Head of caudate nucleus (tissue), 42 donors: ENCODE measurements at regions not wholly inside any gene's neighbourhood (a gene's known extent, or its start where the extent isn't known, plus 50 kb on each side); places are given as distances from the start of the nearest gene placed in this dataset.
"Not testable (repeated sequence)": the region's sequence is repeated elsewhere in the genome, so short reads cannot be mapped to it uniquely, and the experiment has no call there.

Experiments
- DNase-seq, 42 donors: peaks; one replicate each; pipeline versions ENCODE4 v3.0.0 to v3.0.0-alpha.2; 2020 to 2021; ENCODE audit warnings: mixed read lengths in 7 of 42
- intact Hi-C: fragments of 100-400 bp; cut with DNase I; formaldehyde crosslinking; loops from one replicate; pipeline ENCODE4 v1.15.0; 2022

DNA sequence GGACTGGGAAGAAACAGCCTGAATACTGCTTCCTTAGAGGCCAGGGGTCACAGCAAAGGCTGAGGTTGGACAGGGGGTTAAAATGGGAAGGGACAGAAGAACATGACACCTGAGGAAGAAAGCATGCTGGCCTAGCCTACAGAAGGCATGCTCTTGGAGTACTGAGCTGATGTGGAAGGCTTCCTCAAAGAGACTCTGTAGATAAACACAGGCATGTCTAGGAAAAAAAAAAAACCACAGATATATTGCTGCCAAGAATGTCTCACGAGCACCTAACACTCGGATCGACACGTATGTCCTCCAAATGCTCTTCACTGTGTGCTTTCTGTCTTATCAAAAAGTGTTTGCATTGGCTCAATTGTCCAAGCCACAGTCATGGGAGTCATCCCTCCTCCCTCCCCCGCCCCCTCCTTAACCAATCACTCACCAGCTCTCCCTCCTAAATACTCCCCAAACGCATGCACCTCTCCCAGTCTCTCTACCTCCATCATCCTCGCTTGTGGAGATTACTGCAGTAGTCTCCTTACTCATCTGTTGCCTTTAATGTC lies 101.1 kb upstream of the LRFN2 start:
- intact Hi-C loops = no loop called here
- no peak for DNase-seq

DNA sequence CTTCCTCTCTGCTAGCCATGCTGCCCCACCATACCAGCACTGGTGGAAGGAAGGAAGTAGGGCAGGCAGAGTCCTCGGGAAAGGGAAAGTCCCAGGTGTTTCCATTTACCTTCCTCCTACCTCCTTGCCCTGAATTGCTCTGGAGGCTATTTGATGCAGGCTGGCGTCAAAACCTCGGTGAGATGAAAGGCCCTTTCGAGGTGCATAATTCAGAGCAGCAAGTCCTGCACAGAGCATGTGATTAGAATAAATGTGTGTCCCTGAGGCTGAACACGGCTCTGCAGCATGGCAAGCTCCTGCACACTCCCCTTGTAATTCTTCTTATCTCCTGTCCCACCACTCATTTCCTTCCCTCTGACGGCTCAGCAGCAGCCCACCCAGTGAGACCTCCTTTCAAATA lies 98.7 kb upstream of the LRFN2 start:
- DNase-seq = no peak
- intact Hi-C loops = no loop called here

DNA sequence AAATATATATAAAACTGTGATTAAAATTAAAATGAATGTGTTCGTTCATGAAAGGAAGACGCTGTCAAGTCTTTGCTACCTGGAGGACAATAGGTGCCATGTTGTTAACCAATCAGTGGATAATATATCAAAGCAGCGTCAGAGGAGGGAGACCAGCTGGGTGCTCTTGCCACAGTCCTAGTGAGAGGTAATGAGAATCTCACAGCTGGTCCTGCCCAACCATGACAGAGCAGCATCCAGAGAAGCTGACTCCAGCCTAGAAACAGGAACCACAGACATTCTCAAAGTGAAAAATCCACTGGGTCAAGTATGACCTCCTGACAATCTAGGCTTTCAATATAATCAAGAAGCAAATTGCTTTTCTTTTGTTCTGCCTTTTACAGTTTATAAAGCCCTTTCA lies 94.5 kb upstream of the LRFN2 start:
- DNase-seq = no peak
- intact Hi-C loops = no loop called here

DNA sequence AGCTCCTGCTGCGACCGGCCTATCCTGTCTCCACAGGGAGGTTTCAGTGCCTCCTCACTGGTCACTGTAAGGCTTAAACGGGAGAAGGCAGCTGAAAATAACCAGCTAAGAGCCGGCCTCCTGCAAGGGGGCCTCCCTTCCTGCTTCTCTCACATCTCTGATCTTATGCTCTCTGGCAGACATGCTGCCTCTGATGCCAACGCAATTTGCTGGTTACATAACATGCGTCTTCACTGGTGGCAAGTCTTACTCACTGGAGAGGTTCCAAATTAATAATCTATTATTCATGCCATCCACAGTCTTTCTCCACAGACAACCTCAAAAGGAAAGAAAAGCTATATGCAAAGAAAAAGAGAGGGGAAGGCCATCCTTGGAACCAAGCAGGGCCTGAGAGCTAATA lies 91.8 kb upstream of the LRFN2 start:
- intact Hi-C loops = no loop called here
- peak in 14 of 42 donors; percentile 10 to 51 (median 24) for DNase-seq

DNA sequence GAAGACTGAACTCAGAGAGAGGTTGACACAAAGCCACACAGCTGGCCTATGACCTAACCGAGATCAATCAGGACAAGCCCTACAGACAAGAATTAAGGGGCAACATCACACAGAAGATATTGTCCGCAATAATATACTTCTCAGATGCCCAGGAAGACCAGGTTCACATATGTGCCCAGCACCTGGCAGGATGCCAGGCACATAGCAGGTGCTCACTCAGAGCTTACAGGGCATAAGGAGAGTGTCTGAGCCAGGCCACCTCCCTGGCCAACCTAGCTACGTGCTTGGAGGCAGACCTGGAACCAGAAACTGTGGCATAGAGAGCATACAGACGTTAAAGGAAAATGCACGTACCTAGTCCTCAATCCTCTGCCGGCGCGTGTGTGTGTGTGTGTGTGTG lies 87.0 kb upstream of the LRFN2 start:
- intact Hi-C loops = no loop called here
- DNase-seq = no peak

DNA sequence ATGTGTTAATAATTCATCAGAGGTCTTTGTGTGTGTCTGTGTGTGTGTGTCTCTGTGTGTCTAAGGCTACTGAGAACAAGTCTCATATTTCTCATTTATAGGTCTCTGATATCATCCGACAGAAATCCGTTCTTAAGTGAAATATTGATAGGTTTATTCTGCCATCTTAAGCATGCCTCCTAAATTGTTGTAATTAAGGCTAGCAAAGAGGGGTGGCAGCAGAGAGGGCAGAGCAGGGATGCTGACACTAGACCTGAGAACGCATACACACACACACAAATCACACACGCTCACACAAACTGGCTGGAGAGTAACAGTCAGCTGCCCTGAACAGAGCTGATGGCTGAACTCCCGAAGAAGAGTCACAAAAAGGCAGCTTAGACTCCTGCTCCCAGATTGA lies 84.9 kb upstream of the LRFN2 start:
- no peak for DNase-seq
- intact Hi-C loops = no loop called here

DNA sequence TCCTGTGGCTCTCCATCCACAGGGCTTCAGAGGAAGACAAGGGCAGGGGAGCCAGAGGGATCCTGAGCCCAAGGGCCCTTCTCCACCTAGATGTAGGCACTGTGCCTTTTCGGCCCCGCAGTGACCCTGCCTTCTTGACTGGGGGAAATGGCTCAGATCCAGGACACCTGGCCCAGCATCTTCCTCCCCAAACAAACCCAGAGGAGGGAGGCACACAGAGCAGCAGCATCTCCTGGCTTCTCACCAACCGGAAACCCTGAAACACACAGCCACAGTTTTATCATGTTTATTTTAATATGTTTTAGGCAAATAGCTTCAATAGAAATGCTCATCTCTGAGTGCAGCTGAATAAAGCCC lies 84.5 kb upstream of the LRFN2 start:
- no peak for DNase-seq

DNA sequence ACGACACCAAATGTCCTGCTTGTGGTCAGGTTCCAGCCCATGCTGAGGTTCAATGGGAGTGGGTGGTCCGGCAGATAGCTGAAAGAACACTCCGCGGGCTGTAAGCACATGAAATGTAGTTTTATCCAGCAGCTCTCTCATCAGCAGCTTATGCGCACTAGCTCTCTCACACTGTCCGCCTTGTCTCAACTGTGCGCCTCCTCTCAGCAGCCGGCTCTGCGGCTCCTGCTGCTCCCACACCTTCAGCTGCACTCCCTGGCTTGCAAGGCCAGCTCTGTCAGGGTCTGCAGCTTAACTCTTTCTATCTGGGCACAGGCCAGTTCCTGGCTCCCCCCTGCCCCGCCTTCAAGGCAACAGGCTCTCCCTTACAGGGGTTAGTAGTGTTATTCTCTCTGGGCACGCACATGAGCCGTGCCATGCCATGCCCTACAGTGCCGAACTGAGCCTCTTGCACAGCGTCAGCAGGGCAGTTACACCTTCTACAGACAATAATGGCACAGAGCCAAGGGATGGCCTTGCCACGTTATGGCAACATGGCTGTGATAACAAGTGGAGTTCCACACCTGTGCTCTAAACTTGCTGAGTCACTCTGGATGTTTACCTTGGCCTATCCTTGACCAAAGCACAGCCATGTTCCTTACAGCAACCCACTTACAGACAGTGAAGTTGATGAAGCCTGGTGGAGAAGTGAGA lies 84.0 kb upstream of the LRFN2 start:
- DNase-seq = no peak
- intact Hi-C loops = no loop called here

More for the DNA sequence above, 84.5 kb upstream of the LRFN2 start:
- intact Hi-C loops = no loop called here

DNA sequence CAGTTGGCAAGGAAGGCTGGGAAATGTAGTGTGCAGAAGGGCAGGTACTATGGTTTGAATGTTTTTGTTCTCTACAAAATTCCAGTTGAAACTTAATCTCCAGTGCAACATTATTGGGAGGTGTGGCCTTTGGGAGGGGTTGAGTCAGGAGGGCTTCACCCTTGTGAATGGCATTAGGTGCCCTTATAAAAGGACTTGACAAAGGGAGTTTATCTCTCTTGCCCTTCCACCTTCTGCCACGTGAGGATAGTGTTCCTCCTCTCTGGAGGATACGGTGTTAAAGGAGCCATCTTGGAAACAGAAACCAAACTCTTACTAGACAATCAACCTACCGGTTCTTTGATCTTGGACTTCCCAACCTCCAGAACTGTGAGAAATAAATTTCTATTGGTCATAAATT lies 82.2 kb upstream of the LRFN2 start:
- DNase-seq = no peak
- intact Hi-C loops = no loop called here

DNA sequence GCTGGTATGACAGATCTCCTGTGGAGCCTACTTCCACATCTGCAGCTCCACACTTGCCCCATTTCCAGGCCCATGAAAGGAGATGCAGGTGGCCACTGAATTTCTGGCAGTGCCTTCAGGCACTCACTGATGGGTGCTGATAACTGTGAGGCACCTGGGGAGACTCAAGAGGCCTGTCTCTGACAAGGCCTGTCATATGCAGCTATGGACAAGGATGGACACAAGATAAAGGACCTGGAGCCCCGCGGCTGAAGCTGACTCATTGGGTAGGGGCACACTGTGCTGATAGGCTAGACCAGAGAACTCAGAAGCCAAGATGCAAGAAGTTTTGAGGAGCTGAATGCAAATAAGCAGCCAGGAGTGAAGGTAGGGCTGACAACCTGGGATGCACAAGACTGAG lies 81.0 kb upstream of the LRFN2 start:
- DNase-seq = no peak
- intact Hi-C loops = no loop called here

DNA sequence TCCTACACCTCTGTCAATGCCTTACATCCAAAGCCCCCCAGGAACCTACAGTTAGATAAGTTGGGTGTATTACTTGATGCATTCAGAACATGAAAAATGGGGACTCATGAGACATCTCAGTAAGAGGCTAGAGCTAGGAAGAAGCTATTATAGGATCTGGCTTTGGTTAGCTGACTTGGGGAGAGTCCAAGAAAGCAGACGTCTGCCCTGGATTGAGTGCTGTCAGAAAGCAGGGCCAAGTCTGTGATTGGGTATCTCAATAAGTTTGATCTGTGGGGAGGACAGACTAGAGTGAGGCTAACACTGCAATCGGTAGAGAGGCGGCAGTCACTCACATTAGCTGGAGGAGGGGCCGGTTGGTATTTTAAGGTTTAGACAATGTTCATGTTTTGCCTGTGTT lies 79.4 kb upstream of the LRFN2 start:
- DNase-seq = no peak

DNA sequence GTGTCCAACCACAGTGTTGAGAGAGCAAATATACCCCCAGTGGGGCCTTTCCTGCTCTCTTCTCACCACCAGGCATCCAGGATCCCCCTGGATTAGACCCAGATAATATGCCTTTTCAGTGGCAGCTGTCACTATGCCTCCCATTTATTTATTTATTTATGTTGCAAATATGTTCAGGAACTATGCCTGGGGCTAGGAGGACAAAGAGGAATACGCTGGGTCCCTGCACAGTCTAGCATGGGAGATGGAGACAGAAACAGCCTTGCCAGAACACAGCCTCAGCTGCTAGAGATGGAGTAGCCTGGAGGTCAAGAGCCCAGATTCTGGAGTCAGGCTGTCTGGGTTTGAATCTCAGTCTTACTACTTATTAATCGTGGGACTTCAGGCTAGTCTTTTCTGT lies 74.6 kb upstream of the LRFN2 start:
- intact Hi-C loops = no loop called here

More for the DNA sequence above, 79.4 kb upstream of the LRFN2 start:
- intact Hi-C loops = no loop called here

DNA sequence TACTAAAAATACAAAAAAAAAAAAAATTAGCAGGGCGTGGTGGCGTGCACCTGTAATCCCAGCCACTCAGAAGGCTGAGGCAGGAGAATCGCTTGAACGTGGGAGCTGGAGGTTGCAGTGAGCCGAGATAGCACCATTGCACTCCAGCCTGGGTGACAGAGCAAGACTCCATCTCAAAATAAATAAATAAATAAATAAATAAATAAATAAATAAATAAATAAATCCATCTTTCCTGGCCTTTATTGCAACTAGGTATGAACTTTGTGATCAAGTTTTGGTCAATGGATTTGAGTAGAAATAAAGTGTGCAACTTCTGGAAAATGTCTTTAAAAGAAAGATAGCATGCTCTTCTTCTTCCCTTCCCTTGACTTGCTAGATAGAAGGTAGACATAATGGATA lies 69.6 kb upstream of the LRFN2 start:
- DNase-seq, intact Hi-C loops: not testable (repeated sequence)

More for the DNA sequence above, 74.6 kb upstream of the LRFN2 start:
- DNase-seq = no peak

DNA sequence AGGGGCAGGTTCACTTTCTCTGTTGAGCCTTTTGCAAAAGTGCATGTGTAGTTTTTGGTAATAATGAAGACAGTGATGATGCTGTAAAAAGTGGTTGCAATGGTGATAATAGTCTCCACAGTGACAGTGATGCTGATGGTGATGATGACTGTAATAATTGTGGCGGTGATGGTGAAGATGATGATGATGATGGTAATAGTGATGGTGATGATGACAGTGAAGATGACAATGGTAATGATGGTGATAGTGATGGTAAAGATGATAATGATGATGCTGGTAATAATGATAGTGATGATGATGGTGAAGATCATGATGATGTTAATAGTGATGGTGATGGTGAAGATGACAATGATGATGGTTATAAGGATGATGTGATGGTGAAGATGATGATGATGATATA lies 67.7 kb upstream of the LRFN2 start:
- no peak for DNase-seq
- intact Hi-C loops = no loop called here

DNA sequence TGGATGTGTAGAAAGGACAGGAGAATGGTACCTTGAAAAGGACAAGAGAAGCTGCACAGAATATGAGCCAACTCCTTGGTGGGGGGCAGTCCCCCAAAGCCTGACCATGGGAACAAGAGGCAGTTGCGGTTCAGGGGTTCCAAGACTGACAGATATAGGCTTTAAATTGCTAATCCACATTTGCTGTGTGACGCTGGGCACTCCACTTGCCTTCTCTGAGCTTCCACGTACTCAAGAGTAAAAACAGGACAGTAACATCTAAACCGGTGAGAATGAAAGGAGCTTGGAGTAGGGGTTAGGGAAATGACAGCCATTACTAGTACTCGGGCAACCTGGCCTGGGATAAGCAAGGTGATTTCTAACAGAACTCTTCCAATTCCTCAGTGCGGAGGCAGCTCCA lies 57.9 kb upstream of the LRFN2 start:
- intact Hi-C loops = no loop called here
- DNase-seq = no peak

DNA sequence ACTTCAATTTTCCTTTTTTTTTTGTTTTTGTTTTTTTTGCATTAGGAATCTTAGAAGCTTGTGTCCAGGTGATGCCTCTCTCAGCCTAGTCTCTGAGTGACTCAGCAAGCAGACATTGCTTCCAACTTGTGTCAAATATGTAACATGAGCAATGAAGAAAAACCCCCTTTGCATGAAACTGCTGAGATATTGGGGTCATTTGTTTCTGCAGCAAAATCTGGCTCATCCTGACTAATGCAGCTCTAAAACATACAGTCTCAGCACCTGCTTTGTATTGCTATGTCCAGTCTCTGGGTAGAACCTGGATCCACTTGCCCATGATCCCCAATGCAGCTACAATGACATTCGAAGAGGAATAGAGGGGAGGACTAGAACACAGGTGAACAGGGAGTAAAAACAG lies 55.7 kb upstream of the LRFN2 start:
- intact Hi-C loops = no loop called here

DNA sequence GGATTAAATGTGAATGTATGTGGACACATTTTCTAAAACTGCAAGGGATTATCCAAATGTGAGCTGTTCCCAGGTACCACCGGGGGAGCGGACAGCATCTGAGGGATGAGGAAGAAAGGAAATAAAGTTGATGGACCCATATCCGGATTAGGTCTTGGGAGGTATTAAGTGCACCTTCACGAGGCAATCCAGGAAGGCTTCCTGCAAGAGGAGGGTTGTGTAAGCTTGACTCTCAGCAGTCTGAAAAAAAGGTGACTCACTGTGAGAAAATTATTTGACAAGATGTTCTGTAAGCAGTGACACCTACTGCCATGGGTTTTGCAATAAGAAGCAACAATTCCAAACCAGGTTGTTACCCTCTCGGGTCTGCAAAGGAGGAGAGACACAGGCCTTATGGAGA lies 55.0 kb upstream of the LRFN2 start:
- DNase-seq = no peak
- intact Hi-C loops = no loop called here

More for the DNA sequence above, 55.7 kb upstream of the LRFN2 start:
- DNase-seq = no peak

DNA sequence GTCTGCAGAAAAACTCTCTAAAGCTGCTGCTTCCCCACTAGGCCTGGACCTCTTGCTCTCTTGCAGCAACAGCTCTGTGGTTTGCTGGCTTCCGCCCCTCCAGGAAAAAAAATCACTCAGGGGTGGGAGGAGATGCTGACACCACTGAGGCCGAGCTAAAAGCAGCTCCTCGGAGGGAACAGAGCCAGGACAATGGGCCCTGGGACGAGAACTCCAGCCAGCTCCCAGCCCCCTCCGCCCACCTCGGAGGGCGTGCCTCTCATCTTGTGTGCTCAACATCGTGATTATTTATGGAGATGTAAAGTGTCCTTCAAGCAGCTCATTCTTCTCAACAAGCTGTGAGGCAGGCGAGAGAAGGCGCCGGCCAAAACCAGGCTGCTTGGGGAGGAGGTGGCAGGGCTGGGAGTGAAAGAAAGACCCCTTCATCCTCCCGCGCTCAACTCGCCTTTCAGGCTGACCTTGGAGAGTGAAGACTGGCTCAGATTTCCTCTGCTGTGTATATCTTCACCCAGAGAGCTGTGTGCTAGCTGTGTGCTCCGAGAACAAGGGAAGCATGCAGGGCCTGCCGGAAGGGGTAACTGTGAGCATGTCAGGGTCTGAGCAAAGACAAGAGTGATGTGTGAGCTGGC lies 53.5 kb upstream of the LRFN2 start:
- peak in 18 of 42 donors; percentile 1 to 44 (median 18) for DNase-seq
- intact Hi-C loops = no loop called here
